HL-60 (cell line): ENCODE measurements at regions not wholly inside any gene's neighbourhood (a gene's known extent, or its start where the extent isn't known, plus 50 kb on each side); places are given as distances from the start of the nearest gene placed in this dataset.

Experiments
- DNase-seq, 2 experiments: peaks; one replicate each; pipeline ENCODE4 v3.0.0-alpha.2; 2010 to 2020; ENCODE audit warnings: low read depth in 1 of 2, low spot score in 1 of 2
- H3K27ac ChIP-seq: fragments of 250-450 bp; sonication (Bioruptor Pico); replicated peaks from 2 replicates; pipeline ENCODE4 v1.5.1; 2020; ENCODE audit warnings: mild to moderate bottlenecking, moderate library complexity
- H3K27me3 ChIP-seq: fragments of 250-450 bp; sonication (Bioruptor Pico); 2 replicates; pipeline ENCODE4 v1.5.1; 2021; ENCODE audit warnings: mild to moderate bottlenecking, moderate library complexity; ENCODE audit not compliant: insufficient read depth, poor library complexity, severe bottlenecking
- H3K4me3 ChIP-seq: replicated peaks from 2 replicates; pipeline ENCODE4 v1.5.1; 2011; ENCODE audit warnings: mild to moderate bottlenecking, control low read depth, low read length; ENCODE audit not compliant: insufficient read depth
- CTCF ChIP-seq: IDR thresholded peaks from one replicate; pipeline ENCODE4 v1.5.1; 2011; ENCODE audit warnings: low read length, control low read depth, inconsistent platforms; ENCODE audit not compliant: insufficient read depth
- GABPA ChIP-seq: IDR thresholded peaks from 2 replicates; pipeline ENCODE4 v1.6.1; 2012; ENCODE audit warnings: low read depth
- POLR2AphosphoS5 ChIP-seq: IDR thresholded peaks from 2 replicates; pipeline ENCODE4 v1.6.1; 2012; ENCODE audit warnings: low read depth
- REST ChIP-seq: IDR thresholded peaks from 2 replicates; pipeline ENCODE4 v1.6.1; 2012; ENCODE audit warnings: low read depth; ENCODE audit not compliant: insufficient replicate concordance
- SPI1 ChIP-seq: IDR thresholded peaks from 2 replicates; pipeline ENCODE4 v1.6.1; 2012; ENCODE audit warnings: low read depth, mild to moderate bottlenecking, borderline replicate concordance

- TF ChIP-seq REST (no peak), SPI1 (no peak), GABPA (no peak), POLR2AphosphoS5 (no peak)
- H3K4me3 ChIP-seq = no peak overlapping the region
- no peaks in the 10 kb centered on the region for H3K27me3 ChIP-seq
- no peak overlapping the region for H3K27ac ChIP-seq
- no peak for DNase-seq
Measured at GRCh38 chr3:28980631-28981030, 300.2 kb upstream of the RBMS3 start.

GRCh38 chr3:28982906-28983305 lies 298.0 kb upstream of the RBMS3 start:
- TF ChIP-seq GABPA = no peak
- no peak for TF ChIP-seq SPI1
- TF ChIP-seq REST = no peak
- no peak for TF ChIP-seq CTCF
- no peak for TF ChIP-seq POLR2AphosphoS5
- Histone ChIP-seq H3K27me3 (no peaks in the 10 kb centered on the region), H3K4me3 (no peak overlapping the region), H3K27ac (no peak overlapping the region)
- no peak for DNase-seq

- H3K4me3 ChIP-seq = no peak overlapping the region
- TF ChIP-seq GABPA = no peak
- no peak for TF ChIP-seq SPI1
- TF ChIP-seq REST = no peak
- no peak for TF ChIP-seq CTCF
- no peak for TF ChIP-seq POLR2AphosphoS5
- no peak overlapping the region for H3K27ac ChIP-seq
- no peaks in the 10 kb centered on the region for H3K27me3 ChIP-seq
- DNase-seq = no peak
Measured at GRCh38 chr3:28986922-28987321, 293.9 kb upstream of the RBMS3 start.

- H3K27ac ChIP-seq = no peak overlapping the region
- no peak for DNase-seq
- H3K4me3 ChIP-seq = no peak overlapping the region
Measured at GRCh38 chr3:28989646-28990089, 291.2 kb upstream of the RBMS3 start.

More at GRCh38 chr3:28989646-28990089, 291.2 kb upstream of the RBMS3 start:
- TF ChIP-seq POLR2AphosphoS5 (no peak), GABPA (no peak), SPI1 (no peak), CTCF (no peak), REST (no peak)
- no peaks in the 10 kb centered on the region for H3K27me3 ChIP-seq
